H1 (cell line): ENCODE measurements at regions not wholly inside any gene's neighbourhood (a gene's known extent, or its start where the extent isn't known, plus 50 kb on each side); places are given as distances from the start of the nearest gene placed in this dataset.

Experiments
- CTCF ChIA-PET: fragments of 300-600 bp; sonication (Branson Sonifier 250); formaldehyde crosslinking; loops from one replicate; lab custom pipeline; 2021; ENCODE audit not compliant: partially characterized antibody; lab: Charles Lee
- POLR2A ChIA-PET: fragments of 300-600 bp; sonication (Branson Sonifier 250); formaldehyde crosslinking; loops from one replicate; lab custom pipeline; 2021; ENCODE audit warnings: inconsistent platforms; ENCODE audit not compliant: partially characterized antibody; lab: Charles Lee
- DNase-seq, 2 experiments: peaks; one replicate each; pipeline versions ENCODE4 v3.0.0 to v3.0.0-alpha.2; 2010 to 2022; ENCODE audit warnings: low spot score in 2 of 2, low read depth in 1 of 2, mixed read lengths in 1 of 2
- FAIRE-seq: peaks from 2 replicates; lab custom pipeline; 2011; peaks lifted over from hg19 to GRCh38; lab: Jason Lieb, UNC
- H2AFZ ChIP-seq: 2 replicates; pipeline ENCODE4 v1.8.1; 2012; ENCODE audit warnings: low read length, inconsistent platforms
- H2AK5ac ChIP-seq: 2 replicates; pipeline ENCODE4 v1.6.1; 2013; ENCODE audit warnings: low read depth, low read length
- H2BK120ac ChIP-seq: replicated peaks from 2 replicates; pipeline ENCODE3; 2013; ENCODE audit warnings: low read depth, low read length, inconsistent platforms
- H2BK12ac ChIP-seq: 2 replicates; pipeline ENCODE4 v1.6.1; 2013; ENCODE audit warnings: low read depth, low read length
- H2BK15ac ChIP-seq: 2 replicates; pipeline ENCODE4 v1.6.1; 2013; ENCODE audit warnings: low read length
- H2BK20ac ChIP-seq: 2 replicates; pipeline ENCODE4 v1.6.1; 2013; ENCODE audit warnings: low read length
- H2BK5ac ChIP-seq: 2 replicates; pipeline ENCODE4 v1.6.1; 2013; ENCODE audit warnings: low read depth, low read length
- H3K14ac ChIP-seq: 2 replicates; pipeline ENCODE4 v1.6.1; 2013; ENCODE audit warnings: inconsistent platforms; ENCODE audit not compliant: insufficient read length
- H3K18ac ChIP-seq: 2 replicates; pipeline ENCODE4 v1.6.1; 2013; ENCODE audit warnings: low read length; ENCODE audit errors: extremely low read depth
- H3K23ac ChIP-seq: 2 replicates; pipeline ENCODE4 v1.6.1; 2013; ENCODE audit warnings: inconsistent platforms; ENCODE audit not compliant: insufficient read length
- H3K23me2 ChIP-seq: 2 replicates; pipeline ENCODE4 v1.6.1; 2013; ENCODE audit warnings: low read depth, low read length
- H3K27ac ChIP-seq: 2 replicates; pipeline ENCODE4 v1.6.1; 2011; ENCODE audit warnings: low read depth, low read length, inconsistent platforms
- H3K27me3 ChIP-seq, 4 experiments: replicated peaks in 1 of 4; 1 replicate in 1 of 4; 2 replicates in 3 of 4; pipeline versions ENCODE4 v1.6.1 to v1.8.1; 2011 to 2013; ENCODE audit warnings: low read length in 3 of 4, mild to moderate bottlenecking in 3 of 4, inconsistent platforms in 2 of 4, mixed read lengths in 2 of 4, moderate library complexity in 1 of 4; ENCODE audit not compliant: control insufficient read depth in 3 of 4, insufficient read depth in 3 of 4; ENCODE audit errors: extremely low read depth in 1 of 4
- H3K36me3 ChIP-seq, 4 experiments: 2 replicates each; pipeline versions ENCODE4 v1.6.1 to v1.8.1; 2011 to 2013; ENCODE audit warnings: mild to moderate bottlenecking in 4 of 4, low read length in 3 of 4, moderate library complexity in 2 of 4, control low read depth in 1 of 4, inconsistent platforms in 1 of 4; ENCODE audit not compliant: insufficient read depth in 4 of 4, control insufficient read depth in 2 of 4
- H3K4ac ChIP-seq: replicated peaks from 2 replicates; pipeline ENCODE3; 2013; ENCODE audit warnings: low read length, low read depth, mixed read lengths, inconsistent platforms; ENCODE audit not compliant: insufficient read length
- H3K4me1 ChIP-seq, 4 experiments: replicated peaks in 1 of 4; 1 replicate in 1 of 4; 2 replicates in 3 of 4; pipeline versions ENCODE4 v1.6.1 to v1.8.1; 2011 to 2013; ENCODE audit warnings: low read length in 3 of 4, inconsistent platforms in 2 of 4, mixed read lengths in 1 of 4; ENCODE audit not compliant: insufficient read depth in 4 of 4, control insufficient read depth in 3 of 4
- H3K4me2 ChIP-seq, 2 experiments: 2 replicates each; pipeline versions ENCODE4 v1.6.1 to v1.8.1; 2011 to 2013; ENCODE audit warnings: low read depth in 2 of 2, low read length in 2 of 2, control low read depth in 1 of 2, inconsistent platforms in 1 of 2, mild to moderate bottlenecking in 1 of 2; ENCODE audit not compliant: insufficient read depth in 1 of 2
- H3K4me3 ChIP-seq, 4 experiments: fragments of 200-600, 300-600 bp in 1 of 4; sonication (generic), shearing (Covaris generic), sonication (Bioruptor Twin) in 1 of 4; 2 replicates each; pipeline versions ENCODE4 v1.5.1 to v1.8.1; 2011 to 2016; ENCODE audit warnings: low read length in 4 of 4, low read depth in 3 of 4, control low read depth in 2 of 4, inconsistent platforms in 2 of 4, mild to moderate bottlenecking in 2 of 4, mixed read lengths in 1 of 4, moderate library complexity in 1 of 4; ENCODE audit not compliant: insufficient read depth in 2 of 4; ENCODE audit errors: extremely low read depth in 1 of 4
- H3K56ac ChIP-seq: replicated peaks from 2 replicates; pipeline ENCODE3; 2013; ENCODE audit warnings: low read depth, mild to moderate bottlenecking, mixed read lengths, low read length, inconsistent platforms; ENCODE audit not compliant: insufficient read length
- H3K79me1 ChIP-seq: 2 replicates; pipeline ENCODE4 v1.6.1; 2013; ENCODE audit warnings: low read depth, low read length, control low read depth
- H3K79me2 ChIP-seq, 2 experiments: 2 replicates each; pipeline versions ENCODE4 v1.6.1 to v1.8.1; 2012 to 2013; ENCODE audit warnings: low read length in 2 of 2, mild to moderate bottlenecking in 2 of 2, inconsistent platforms in 1 of 2; ENCODE audit not compliant: insufficient read depth in 2 of 2, control insufficient read depth in 1 of 2
- H3K9ac ChIP-seq, 4 experiments: replicated peaks in 1 of 4; 1 replicate in 1 of 4; 2 replicates in 3 of 4; pipeline versions ENCODE4 v1.6.1 to v1.8.1; 2011 to 2013; ENCODE audit warnings: low read depth in 3 of 4, low read length in 3 of 4, control low read depth in 2 of 4, mild to moderate bottlenecking in 2 of 4, moderate library complexity in 2 of 4, inconsistent platforms in 1 of 4; ENCODE audit errors: extremely low read depth in 1 of 4
- H3K9me3 ChIP-seq, 2 experiments: 2 replicates each; pipeline versions ENCODE4 v1.6.1 to v1.8.1; 2012 to 2013; ENCODE audit warnings: mild to moderate bottlenecking in 2 of 2, moderate library complexity in 2 of 2, control low read depth in 1 of 2, inconsistent platforms in 1 of 2, low read depth in 1 of 2, low read length in 1 of 2, mixed read lengths in 1 of 2; ENCODE audit not compliant: insufficient read depth in 2 of 2
- H4K20me1 ChIP-seq, 2 experiments: replicated peaks in 1 of 2; 2 replicates each; pipeline versions ENCODE3 to v1.8.1; 2011 to 2013; ENCODE audit warnings: inconsistent platforms in 2 of 2, low read length in 2 of 2, mild to moderate bottlenecking in 1 of 2; ENCODE audit not compliant: insufficient read depth in 2 of 2, control insufficient read depth in 1 of 2
- H4K5ac ChIP-seq: 2 replicates; pipeline ENCODE4 v1.6.1; 2013; ENCODE audit warnings: low read length, low read depth, mixed read lengths, inconsistent platforms; ENCODE audit not compliant: insufficient read length
- H4K8ac ChIP-seq: 2 replicates; pipeline ENCODE4 v1.8.0; 2013; ENCODE audit warnings: mild to moderate bottlenecking, moderate library complexity, low read length, inconsistent platforms; ENCODE audit not compliant: insufficient read depth; ENCODE audit errors: extremely low read depth
- H4K91ac ChIP-seq: replicated peaks from 2 replicates; pipeline ENCODE3; 2013; ENCODE audit warnings: low read length, mixed read lengths, inconsistent platforms; ENCODE audit not compliant: insufficient read length
- BRCA1 ChIP-seq: IDR thresholded peaks from 2 replicates; pipeline ENCODE4 v1.6.1; 2012; ENCODE audit warnings: low read depth, low read length, improper control_type of control experiment
- RAD21 ChIP-seq, 2 experiments: IDR thresholded peaks in 1 of 2; conservative IDR thresholded peaks in 1 of 2; 2 replicates each; pipeline ENCODE4 v1.6.1; 2011; ENCODE audit warnings: low read depth in 2 of 2, low read length in 2 of 2, improper control_type of control experiment in 1 of 2, inconsistent platforms in 1 of 2, mild to moderate bottlenecking in 1 of 2, moderate library complexity in 1 of 2
- TAF7 ChIP-seq: optimal IDR thresholded peaks from 2 replicates; pipeline ENCODE3; 2011; ENCODE audit warnings: low read depth, mild to moderate bottlenecking, inconsistent platforms, low read length, moderate library complexity, borderline replicate concordance
- WGBS, 2 experiments: shearing (Covaris generic) in 1 of 2; methylation state at CpG; one replicate each; pipeline versions ENCODE4 v1.1.6 to v1.1.7; 2013 to 2015; ENCODE audit warnings: low lambda C conversion rate in 2 of 2, mixed read lengths in 2 of 2, inconsistent platforms in 1 of 2, low coverage in 1 of 2, missing lambda C conversion rate in 1 of 2; ENCODE audit not compliant: insufficient replicate concordance in 2 of 2, insufficient coverage in 1 of 2, insufficient read length in 1 of 2; ENCODE audit errors: extremely low coverage in 1 of 2, missing lambda C conversion rate in 1 of 2; 5-methylcytosine and 5-hydroxymethylcytosine counted together
- TF ChIP-seq, protein P1 (sequence below): IDR thresholded peaks from 2 replicates; pipeline ENCODE4 v1.6.1; 2011; ENCODE audit warnings: low read length, improper control_type of control experiment

- H3K4me1 ChIP-seq = no peaks in the 10 kb centered on the region; a peak in 1 of 7 replicates
- no peak overlapping the region for H2AFZ ChIP-seq
- H3K9me3 ChIP-seq = no peaks in the 10 kb centered on the region
- no peaks in the 10 kb centered on the region for H3K79me1 ChIP-seq
- no peak overlapping the region for H3K14ac ChIP-seq
- H2AK5ac ChIP-seq = no peak overlapping the region
- no peaks in the 10 kb centered on the region for H4K20me1 ChIP-seq
- H3K56ac ChIP-seq = no peak overlapping the region
- H3K36me3 ChIP-seq = no peaks in the 10 kb centered on the region
- H3K23me2 ChIP-seq = no peaks in the 10 kb centered on the region
- no peak overlapping the region for H3K23ac ChIP-seq
- FAIRE-seq (no peak), DNase-seq (no peak)
- H4K91ac ChIP-seq = no peak overlapping the region
- no peaks in the 10 kb centered on the region for H3K79me2 ChIP-seq
- 0 out of 7 replicates have a peak, but pooled peaks cover 0 to 2% (median 0%) of the 10 kb centered on the region in 4 experiments for H3K27me3 ChIP-seq
- H2BK120ac ChIP-seq = no peak overlapping the region
- CTCF ChIA-PET = interaction anchor here (0.6 kb wide), 1 partner anchor 727 kb away, joined by 4 read pairs; no protein-coding TSS in a partner anchor
- no peak overlapping the region for H2BK15ac ChIP-seq
- 89% methylated on average over 2 of the region's 2 CpGs; no CpG with 5 or more reads in 1 of the 2 experiments for WGBS, 2 experiments
- H3K27ac ChIP-seq = no peak overlapping the region
- no peak overlapping the region for H3K4me3 ChIP-seq
- no peak overlapping the region for H3K9ac ChIP-seq
- no peak overlapping the region for H3K4me2 ChIP-seq
- H4K8ac ChIP-seq = no peak overlapping the region
- H3K4ac ChIP-seq = no peak overlapping the region
- H4K5ac ChIP-seq = no peak overlapping the region
- H2BK12ac ChIP-seq = no peak overlapping the region
- no peak overlapping the region for H2BK20ac ChIP-seq
- H2BK5ac ChIP-seq = no peak overlapping the region
- no peak overlapping the region for H3K18ac ChIP-seq
- POLR2A ChIA-PET = no interaction called here
- no peak for TF ChIP-seq TAF7
- TF ChIP-seq, protein P1, sequence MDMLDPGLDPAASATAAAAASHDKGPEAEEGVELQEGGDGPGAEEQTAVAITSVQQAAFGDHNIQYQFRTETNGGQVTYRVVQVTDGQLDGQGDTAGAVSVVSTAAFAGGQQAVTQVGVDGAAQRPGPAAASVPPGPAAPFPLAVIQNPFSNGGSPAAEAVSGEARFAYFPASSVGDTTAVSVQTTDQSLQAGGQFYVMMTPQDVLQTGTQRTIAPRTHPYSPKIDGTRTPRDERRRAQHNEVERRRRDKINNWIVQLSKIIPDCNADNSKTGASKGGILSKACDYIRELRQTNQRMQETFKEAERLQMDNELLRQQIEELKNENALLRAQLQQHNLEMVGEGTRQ = no peak
- TF ChIP-seq RAD21 (IDR thresholded peaks at IDR 0.05 in 1 of 2, conservative IDR thresholded peaks at IDR 0.05 in 1 of 2; ENCODE audit: low read depth in 2 of 2, low read length in 2 of 2) = no peak
- TF ChIP-seq BRCA1 = no peak
These were observed 123.0 kb upstream of the SETBP1 start for GRCh38 chr18:44557616-44558151.
